GM19035 (cell line): ENCODE measurements at regions not wholly inside any gene's neighbourhood (a gene's known extent, or its start where the extent isn't known, plus 50 kb on each side); places are given as distances from the start of the nearest gene placed in this dataset.

Experiments
- ATAC-seq: cut with Tn5 transposase; IDR thresholded peaks from one replicate; pipeline ENCODE4 v1.9.1; 2021; ENCODE audit not compliant: unreplicated experiment

GRCh38 chr18:65567372-65567771, 183.4 kb upstream of the CDH7 start:
- ATAC-seq = no peak

GRCh38 chr18:65548316-65548715, 202.5 kb upstream of the CDH7 start:
- ATAC-seq = no peak

DNA sequence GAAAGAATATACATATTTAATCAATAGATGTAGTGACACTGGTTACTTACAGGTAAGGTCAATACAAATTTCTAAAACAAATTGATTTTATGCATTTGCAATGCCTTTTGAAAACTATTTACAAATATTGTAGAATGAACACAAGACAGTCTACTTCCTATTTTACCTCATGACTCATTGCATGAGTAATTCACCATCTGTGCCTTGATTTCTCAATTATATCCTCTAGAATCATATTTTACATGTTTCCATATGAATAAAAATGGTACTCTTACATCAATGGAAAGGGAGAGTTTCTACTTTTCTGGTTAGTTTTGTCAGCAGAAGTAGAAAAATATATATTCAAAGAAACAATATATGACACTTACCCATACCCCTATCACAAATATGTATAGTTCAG, 203.8 kb upstream of the CDH7 start:
- ATAC-seq = no peak

DNA sequence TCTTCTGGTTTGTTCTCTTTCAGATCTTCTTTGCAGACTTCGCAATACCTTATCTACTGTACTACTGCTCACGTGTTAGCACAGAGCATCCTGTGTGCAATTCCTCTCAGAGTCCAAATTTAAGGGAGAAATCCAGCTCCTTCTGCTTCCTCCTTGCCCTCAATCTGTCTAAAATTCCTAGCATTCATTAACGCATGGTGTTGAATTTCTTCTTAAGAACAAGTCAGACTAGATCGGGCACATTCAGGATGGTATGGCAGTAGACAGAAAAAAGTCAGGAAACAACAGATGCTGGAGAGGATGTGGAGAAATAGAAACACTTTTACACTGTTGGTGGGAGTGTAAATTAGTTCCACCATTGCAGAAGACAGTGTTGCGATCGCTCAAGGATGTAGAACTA, 206.1 kb upstream of the CDH7 start:
- ATAC-seq = no peak

- no peak for ATAC-seq
Measured at GRCh38 chr18:65527879-65528633, 222.8 kb upstream of the CDH7 start.

GRCh38 chr18:65526099-65526498, 224.7 kb upstream of the CDH7 start:
- ATAC-seq = no peak

- no peak for ATAC-seq
Measured at GRCh38 chr18:65523461-65523860, 227.4 kb upstream of the CDH7 start.

DNA sequence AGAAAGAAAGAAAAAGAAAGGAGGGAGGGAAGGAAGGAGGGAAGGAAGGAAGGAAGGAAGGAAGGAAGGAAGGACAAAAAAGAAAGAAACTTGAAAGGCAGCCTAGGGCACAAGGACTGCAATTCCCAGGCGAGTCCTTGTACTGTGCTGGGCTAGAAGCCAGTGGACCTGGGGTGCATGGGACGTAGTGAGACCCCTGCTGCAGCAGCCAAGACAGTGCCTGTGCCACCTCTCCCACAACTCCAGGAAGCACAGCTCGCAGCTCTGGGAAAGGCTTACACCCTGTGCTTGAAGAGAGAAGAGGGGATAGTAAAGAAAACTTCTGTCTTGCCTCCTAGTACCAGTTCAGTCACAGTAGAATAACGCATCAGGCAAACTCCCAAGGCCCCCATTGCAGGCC, 227.9 kb upstream of the CDH7 start:
- no peak for ATAC-seq

- ATAC-seq = no peak
Measured at GRCh38 chr18:65516209-65516608, 234.6 kb upstream of the CDH7 start.

GRCh38 chr18:65498605-65499004, 252.2 kb upstream of the CDH7 start:
- ATAC-seq = no peak

GRCh38 chr18:65487569-65487968, 263.2 kb upstream of the CDH7 start:
- no peak for ATAC-seq

DNA sequence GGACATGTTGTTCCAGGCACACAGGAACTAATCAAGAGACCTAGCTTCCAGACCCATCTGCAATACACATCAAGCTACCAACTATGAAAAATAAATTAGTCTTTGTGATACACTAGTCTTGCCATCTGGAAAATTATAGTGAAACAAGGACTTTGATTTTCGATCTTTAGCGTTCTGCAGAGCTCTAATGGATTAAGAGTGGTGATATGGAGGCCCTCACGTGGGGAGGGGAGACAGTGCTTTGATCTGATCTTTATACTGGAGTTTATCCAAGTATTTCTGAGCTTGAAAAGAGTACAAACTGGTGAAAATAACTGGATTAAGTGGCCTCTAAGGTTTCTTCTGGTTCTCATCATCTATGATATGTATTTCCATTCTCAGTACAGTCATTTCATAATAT, 273.4 kb upstream of the CDH7 start:
- ATAC-seq = no peak

GRCh38 chr18:65468881-65469280, 281.9 kb upstream of the CDH7 start:
- no peak for ATAC-seq

DNA sequence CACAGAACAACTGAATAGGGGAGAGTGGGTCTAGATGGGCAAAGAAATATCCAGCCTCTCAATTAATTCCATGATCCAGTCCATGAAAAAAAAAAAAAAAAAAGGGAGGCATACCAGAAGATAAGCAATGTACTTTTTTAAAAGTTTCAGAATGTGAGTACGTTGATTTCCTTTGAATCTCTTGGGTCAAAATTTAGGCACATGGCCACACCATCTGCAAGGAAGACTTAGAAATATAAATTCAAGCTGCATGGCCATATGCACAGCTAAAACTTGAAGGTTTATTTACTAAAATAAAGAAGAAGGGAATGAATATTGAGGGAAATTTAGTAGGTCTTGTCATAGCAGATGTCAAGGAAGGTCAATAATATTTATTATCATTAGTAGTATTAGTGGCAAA, 286.5 kb upstream of the CDH7 start:
- no peak for ATAC-seq

GRCh38 chr18:65459741-65460140, 291.1 kb upstream of the CDH7 start:
- ATAC-seq = no peak

DNA sequence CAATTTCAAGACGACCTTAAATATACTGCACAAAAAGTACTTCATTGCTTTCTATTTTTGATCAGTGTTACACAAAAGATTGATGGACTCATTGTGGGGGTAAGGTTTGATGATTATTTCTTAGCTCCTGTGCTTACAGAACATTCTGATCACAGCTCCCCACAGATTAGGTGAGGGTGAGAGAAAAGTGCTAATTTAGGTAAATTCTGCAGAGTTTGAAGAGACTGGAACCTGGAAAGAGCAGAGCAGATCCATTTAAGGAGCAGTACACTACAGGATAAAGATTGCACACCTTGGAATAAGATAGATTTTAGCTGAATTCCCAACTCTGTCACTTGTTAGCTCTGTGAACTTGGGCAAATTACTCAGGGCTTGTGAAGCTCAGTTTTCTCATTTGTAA, 291.9 kb upstream of the CDH7 start:
- no peak for ATAC-seq

DNA sequence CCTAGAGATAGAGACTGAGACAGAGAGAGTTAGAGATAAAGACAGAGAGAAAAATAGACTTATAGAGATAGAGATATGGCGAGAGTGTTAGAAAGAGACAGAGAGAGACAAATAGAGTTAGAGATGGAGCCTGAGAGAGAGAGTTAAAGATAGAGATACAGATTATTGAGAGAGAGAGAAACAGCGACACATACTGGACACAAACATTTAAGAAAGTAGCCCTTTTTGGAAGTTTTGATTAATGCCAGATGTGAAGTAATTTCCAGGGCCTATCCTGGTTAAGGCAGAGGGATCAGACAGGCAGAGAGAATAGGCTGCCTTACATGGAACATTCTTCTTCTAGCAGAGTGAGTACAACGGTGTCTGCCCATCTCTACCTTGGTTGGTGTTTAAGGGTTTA, 311.6 kb upstream of the CDH7 start:
- no peak for ATAC-seq

GRCh38 chr18:65436430-65436829, 314.4 kb upstream of the CDH7 start:
- no peak for ATAC-seq

- ATAC-seq = no peak
Measured at GRCh38 chr18:65435534-65435933, 315.3 kb upstream of the CDH7 start.

DNA sequence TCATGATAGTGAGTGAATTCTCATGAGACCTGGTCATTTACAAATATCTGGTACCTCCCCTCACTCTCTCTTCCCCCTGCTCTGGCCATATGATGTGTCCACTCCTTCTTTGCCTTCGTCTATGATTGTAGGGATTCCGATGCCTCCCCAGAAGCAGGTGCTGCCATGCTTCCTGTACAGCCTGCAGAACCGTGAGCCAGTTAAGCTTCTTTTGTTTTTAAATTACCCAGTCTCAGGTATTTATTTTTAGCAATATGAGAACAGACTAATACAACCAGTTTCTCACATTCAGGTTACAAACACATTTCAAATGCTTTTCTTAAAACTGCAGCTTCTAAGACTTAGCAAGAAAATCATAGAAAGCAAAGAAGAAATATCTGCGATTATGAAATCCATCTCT, 321.2 kb upstream of the CDH7 start:
- no peak for ATAC-seq

GRCh38 chr18:65425366-65425765, 325.4 kb upstream of the CDH7 start:
- no peak for ATAC-seq

- no peak for ATAC-seq
Measured at GRCh38 chr18:65423776-65424175, 327.0 kb upstream of the CDH7 start.

DNA sequence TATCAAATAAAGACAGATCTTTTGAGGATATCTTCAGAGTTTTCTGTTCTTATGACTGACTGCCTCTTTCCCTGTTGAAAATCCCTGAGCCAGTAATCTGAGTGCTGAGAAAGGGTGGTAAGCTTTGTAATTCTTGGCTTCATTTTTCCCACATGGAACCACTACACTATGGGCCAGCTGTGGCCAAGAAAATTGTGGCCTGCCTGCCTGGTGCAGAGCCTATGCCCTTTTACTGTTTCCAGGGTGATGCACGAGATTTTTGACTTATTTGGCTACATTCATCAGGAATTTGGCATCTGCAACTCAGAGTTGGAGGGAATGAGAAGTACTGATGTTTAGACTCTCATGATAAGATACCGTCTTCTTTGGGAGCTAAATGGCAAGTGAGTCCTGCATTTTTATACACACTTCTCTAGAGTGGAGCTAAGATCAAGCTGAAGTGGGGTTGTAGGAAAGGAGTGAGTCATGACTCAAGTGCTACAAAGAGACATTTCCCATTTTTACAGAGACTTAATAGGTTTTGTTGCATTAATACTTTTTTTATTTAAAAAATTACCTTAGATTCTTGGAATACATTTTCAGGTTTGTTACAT, 328.2 kb upstream of the CDH7 start:
- no peak for ATAC-seq
